K562 (cell line): ENCODE measurements at regions not wholly inside any gene's neighbourhood (a gene's known extent, or its start where the extent isn't known, plus 50 kb on each side); places are given as distances from the start of the nearest gene placed in this dataset.

Source experiments
- ATAC-seq: fragments of 200-7000 bp; cut with Tn5 transposase; 3 replicates; pipeline ENCODE4 v1.9.1; 2020; ENCODE audit warnings: moderate library complexity
- BruUV-seq: library from RNA; stranded (reverse); fragments of 400-500 nt; replicated peaks from 2 replicates; lab custom pipeline; 2021; lab: Mats Ljungman, UMichigan
- CTCF ChIA-PET: fragments of 300-600 bp; formaldehyde crosslinking; extraction: SDS; loops from one replicate; lab custom pipeline; 2021; ENCODE audit warnings: low intra/inter-chr PET ratio; lab: Yijun Ruan, JAX
- POLR2A ChIA-PET: fragments of 300-600, 350-650 bp; sonication (Branson Sonifier 250); formaldehyde crosslinking; extraction: SDS; loops from one replicate; lab custom pipeline; 2021; ENCODE audit warnings: antibody characterized with exemption, inconsistent platforms; lab: Yijun Ruan, JAX
- DNase-seq, 4 experiments: peaks; one replicate each; pipeline versions ENCODE4 v3.0.0 to v3.0.0-alpha.2; 2011 to 2018; ENCODE audit warnings: low spot score in 3 of 4, mixed read lengths in 3 of 4; ENCODE audit errors: extremely low read depth in 1 of 4
- FAIRE-seq: peaks from 2 replicates; lab custom pipeline; 2011; peaks lifted over from hg19 to GRCh38; lab: Jason Lieb, UNC
- H2AFZ ChIP-seq: 2 replicates; pipeline ENCODE4 v1.6.0; 2011; ENCODE audit warnings: low read depth, low read length, control low read depth, inconsistent platforms
- H3K27ac ChIP-seq: fragments of 200-600 bp; 3 replicates; pipeline ENCODE4 v1.8.0; 2011; ENCODE audit warnings: low read depth, mild to moderate bottlenecking, control low read depth, inconsistent platforms, low read length, moderate library complexity, mixed read lengths; ENCODE audit errors: extremely low read depth
- H3K27me3 ChIP-seq, 2 experiments: fragments of 300-600 bp in 1 of 2; 2 replicates in 1 of 2; 3 replicates in 1 of 2; pipeline versions ENCODE4 v1.6.0 to v1.8.0; 2011; ENCODE audit warnings: inconsistent platforms in 2 of 2, low read length in 2 of 2, mild to moderate bottlenecking in 1 of 2, mixed read lengths in 1 of 2, moderate library complexity in 1 of 2; ENCODE audit not compliant: control insufficient read depth in 2 of 2, insufficient read depth in 2 of 2
- H3K36me3 ChIP-seq: fragments of 300-600 bp; 3 replicates; pipeline ENCODE4 v1.8.0; 2011; ENCODE audit warnings: mild to moderate bottlenecking, low read length, inconsistent platforms; ENCODE audit not compliant: control insufficient read depth, insufficient read depth
- H3K4me1 ChIP-seq, 2 experiments: fragments of 200-600 bp in 1 of 2; replicated peaks in 1 of 2; 2 replicates in 1 of 2; 3 replicates in 1 of 2; pipeline versions ENCODE4 v1.5.1 to v1.8.0; 2011; ENCODE audit warnings: inconsistent platforms in 2 of 2, low read length in 2 of 2, mild to moderate bottlenecking in 1 of 2, mixed read lengths in 1 of 2, moderate library complexity in 1 of 2; ENCODE audit not compliant: control insufficient read depth in 2 of 2, insufficient read depth in 2 of 2
- H3K4me2 ChIP-seq: 2 replicates; pipeline ENCODE4 v1.6.1; 2011; ENCODE audit warnings: low read length, control low read depth, inconsistent platforms, mixed read lengths; ENCODE audit not compliant: insufficient read depth
- H3K4me3 ChIP-seq: fragments of 200-600 bp; sonication (generic), shearing (Covaris generic); 2 replicates; pipeline ENCODE4 v1.5.1; 2016; ENCODE audit warnings: control low read depth, inconsistent platforms
- H3K79me2 ChIP-seq: fragments of 200-600 bp; 3 replicates; pipeline ENCODE4 v1.8.0; 2011; ENCODE audit warnings: low read length, inconsistent platforms; ENCODE audit not compliant: control insufficient read depth, insufficient read depth
- H3K9ac ChIP-seq, 2 experiments: 2 replicates each; pipeline versions ENCODE4 v1.6.0 to v1.6.1; 2011; ENCODE audit warnings: low read depth in 2 of 2, low read length in 2 of 2, control low read depth in 1 of 2, inconsistent platforms in 1 of 2, mild to moderate bottlenecking in 1 of 2, mixed read lengths in 1 of 2; ENCODE audit not compliant: insufficient read depth in 1 of 2
- H3K9me1 ChIP-seq: one replicate; pipeline ENCODE4 v1.6.0; 2011; ENCODE audit warnings: inconsistent platforms, mild to moderate bottlenecking, low read length, moderate library complexity; ENCODE audit not compliant: control insufficient read depth, insufficient read depth
- H3K9me3 ChIP-seq: replicated peaks from 2 replicates; pipeline ENCODE4 v1.5.1; 2011; ENCODE audit warnings: low read depth, low read length, inconsistent platforms; ENCODE audit not compliant: control insufficient read depth, insufficient read depth
- H4K20me1 ChIP-seq: replicated peaks from 2 replicates; pipeline ENCODE4 v1.6.1; 2011; ENCODE audit warnings: low read length, inconsistent platforms, mixed read lengths; ENCODE audit not compliant: control insufficient read depth, insufficient read depth
- EHMT2 ChIP-seq: fragments of 450-650 bp; IDR thresholded peaks from 2 replicates; pipeline ENCODE4 v1.6.1; 2018; ENCODE audit warnings: antibody characterized with exemption
- ELK3 ChIP-seq: fragments of 450-650 bp; formaldehyde crosslinking; IDR thresholded peaks from 2 replicates; pipeline ENCODE4 v1.4.0; 2020; ENCODE audit warnings: mild to moderate bottlenecking
- ESRRB ChIP-seq: fragments of 250-450 bp; sonication (Bioruptor Pico); IDR thresholded peaks from 2 replicates; pipeline ENCODE4 v1.5.0; 2020; ENCODE audit warnings: mild to moderate bottlenecking, moderate library complexity, borderline replicate concordance
- FOXJ2 ChIP-seq: fragments of 200-800 bp; sonication (Bioruptor generic); IDR thresholded peaks from 2 replicates; pipeline ENCODE4 v1.6.1; 2016; ENCODE audit warnings: missing genetic modification characterization, missing compliant biosample characterization
- HDAC8 ChIP-seq: fragments of 450-650 bp; IDR thresholded peaks from 2 replicates; pipeline ENCODE4 v1.6.1; 2016; ENCODE audit warnings: mild to moderate bottlenecking, missing genetic modification characterization, moderate library complexity, missing compliant biosample characterization
- IFI16 ChIP-seq: fragments of 250-450 bp; sonication (Bioruptor Pico); IDR thresholded peaks from 2 replicates; pipeline ENCODE4 v2.1.2; 2022; ENCODE audit warnings: mild to moderate bottlenecking, inconsistent platforms
- MYBL2 ChIP-seq, 2 experiments: fragments of 450-650 bp in 1 of 2; sonication (generic) in 1 of 2; formaldehyde crosslinking in 1 of 2; IDR thresholded peaks; 2 replicates each; pipeline versions ENCODE4 v1.6.1 to v1.8.1; 2017 to 2022; ENCODE audit warnings: borderline replicate concordance in 1 of 2, inconsistent platforms in 1 of 2, low read depth in 1 of 2, mild to moderate bottlenecking in 1 of 2, missing genetic modification reagents in 1 of 2, moderate library complexity in 1 of 2
- POLR3A ChIP-seq: IDR thresholded peaks from 2 replicates; pipeline ENCODE4 v1.6.1; 2011; ENCODE audit warnings: borderline replicate concordance, mild to moderate bottlenecking, moderate library complexity; ENCODE audit not compliant: insufficient read length, insufficient read depth; ENCODE audit errors: extremely low read depth
- RBFOX2 ChIP-seq: fragments of 200-400 bp; formaldehyde crosslinking; IDR thresholded peaks from 2 replicates; pipeline ENCODE4 v1.6.1; 2017; ENCODE audit warnings: low read depth, mild to moderate bottlenecking, low read length, moderate library complexity
- ZFPM2 ChIP-seq: fragments of 250-450 bp; sonication (Bioruptor Pico); IDR thresholded peaks from 2 replicates; pipeline ENCODE4 v1.5.1; 2022; ENCODE audit warnings: mild to moderate bottlenecking
- ZNF431 ChIP-seq: sonication (generic); formaldehyde crosslinking; IDR thresholded peaks from 2 replicates; pipeline ENCODE4 v1.8.0; 2022; ENCODE audit warnings: mild to moderate bottlenecking, missing genetic modification reagents
- WGBS: fragments of 100-300 bp; shearing (Covaris generic); methylation state at CpG from one replicate; pipeline ENCODE4 v1.1.6; 2016; ENCODE audit warnings: low coverage, mixed read lengths; ENCODE audit not compliant: insufficient coverage; ENCODE audit errors: missing lambda C conversion rate; 5-methylcytosine and 5-hydroxymethylcytosine counted together
- in situ Hi-C: fragments of 300-500 bp; cut with MboI; formaldehyde crosslinking; loops from 4 replicates; pipeline ENCODE4 v1.15.0; 2018; ENCODE audit warnings: inconsistent platforms, mixed read lengths
- intact Hi-C: fragments of 100-400 bp; cut with micrococcal nuclease; formaldehyde crosslinking; loops from 2 replicates; pipeline ENCODE4 v1.14.2; 2022
- TF ChIP-seq, protein P1 (sequence below), 3 experiments: fragments of 200-800 bp in 1 of 3; fragments of 250-450 bp in 1 of 3; fragments of 450-650 bp in 1 of 3; sonication (Bioruptor Pico) in 1 of 3; sonication (Bioruptor generic) in 1 of 3; formaldehyde crosslinking in 1 of 3; IDR thresholded peaks; 2 replicates each; pipeline versions ENCODE4 v1.6.1 to v1.8.0; 2016 to 2022; ENCODE audit warnings: mild to moderate bottlenecking in 2 of 3, missing genetic modification characterization in 2 of 3, missing compliant biosample characterization in 1 of 3, moderate library complexity in 1 of 3
- TF ChIP-seq, protein P2 (sequence below): fragments of 450-650 bp; IDR thresholded peaks from 2 replicates; pipeline ENCODE4 v1.6.1; 2014; ENCODE audit warnings: low read depth, mild to moderate bottlenecking, moderate library complexity, borderline replicate concordance

DNA sequence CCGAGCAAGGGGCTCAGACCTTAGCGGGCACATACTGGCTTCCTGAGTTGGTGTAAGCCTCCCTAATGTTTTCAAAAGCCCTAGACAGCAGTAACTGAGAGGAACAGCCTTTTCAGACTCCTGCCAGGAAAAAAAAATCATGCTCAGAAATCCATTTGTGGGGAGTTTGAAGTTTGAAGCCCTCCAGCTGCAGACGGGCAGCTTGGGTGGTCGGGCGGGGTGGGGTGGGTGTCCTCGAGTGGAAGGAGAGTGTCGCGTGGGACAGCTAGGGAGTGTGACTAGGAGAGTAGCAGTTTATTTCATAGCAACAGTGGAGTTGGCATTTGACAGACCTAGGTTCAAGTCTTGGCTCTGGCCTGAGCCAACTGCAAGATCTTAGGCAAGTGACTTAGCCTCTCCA is 90.7 kb upstream of the PITX1 start:
- H3K79me2 ChIP-seq: no peaks in the 10 kb centered on the region
- H3K9me3 ChIP-seq: no peaks in the 10 kb centered on the region
- no peak for ATAC-seq
- no peaks in the 10 kb centered on the region for H3K27me3 ChIP-seq
- POLR2A ChIA-PET: interaction anchor here (0.5 to 2.0 kb wide), 5 partner anchors 10 to 358 kb away, joined by 3 to 8 read pairs (median 5); no protein-coding TSS in a partner anchor
- H3K4me2 ChIP-seq: no peak overlapping the region
- CTCF ChIA-PET: no interaction called here
- FAIRE-seq: no peak
- in situ Hi-C loops (no loop called here), intact Hi-C loops (no loop called here)
- H3K4me1 ChIP-seq: peaks cover 7 to 32% of the 10 kb centered on the region in 2 experiments; a peak in 4 of 5 replicates
- no peak overlapping the region for H2AFZ ChIP-seq
- H3K36me3 ChIP-seq: no peaks in the 10 kb centered on the region
- TF ChIP-seq ESRRB (CRISPR knock-in tag): no peak
- no peak for TF ChIP-seq EHMT2
- no peak for TF ChIP-seq ZNF431 (CRISPR knock-in tag)
- no peak for TF ChIP-seq ELK3 (CRISPR knock-in tag)
- no peak for TF ChIP-seq ZFPM2
- TF ChIP-seq RBFOX2: no peak
- TF ChIP-seq HDAC8 (tag): no peak
- TF ChIP-seq, protein P1, sequence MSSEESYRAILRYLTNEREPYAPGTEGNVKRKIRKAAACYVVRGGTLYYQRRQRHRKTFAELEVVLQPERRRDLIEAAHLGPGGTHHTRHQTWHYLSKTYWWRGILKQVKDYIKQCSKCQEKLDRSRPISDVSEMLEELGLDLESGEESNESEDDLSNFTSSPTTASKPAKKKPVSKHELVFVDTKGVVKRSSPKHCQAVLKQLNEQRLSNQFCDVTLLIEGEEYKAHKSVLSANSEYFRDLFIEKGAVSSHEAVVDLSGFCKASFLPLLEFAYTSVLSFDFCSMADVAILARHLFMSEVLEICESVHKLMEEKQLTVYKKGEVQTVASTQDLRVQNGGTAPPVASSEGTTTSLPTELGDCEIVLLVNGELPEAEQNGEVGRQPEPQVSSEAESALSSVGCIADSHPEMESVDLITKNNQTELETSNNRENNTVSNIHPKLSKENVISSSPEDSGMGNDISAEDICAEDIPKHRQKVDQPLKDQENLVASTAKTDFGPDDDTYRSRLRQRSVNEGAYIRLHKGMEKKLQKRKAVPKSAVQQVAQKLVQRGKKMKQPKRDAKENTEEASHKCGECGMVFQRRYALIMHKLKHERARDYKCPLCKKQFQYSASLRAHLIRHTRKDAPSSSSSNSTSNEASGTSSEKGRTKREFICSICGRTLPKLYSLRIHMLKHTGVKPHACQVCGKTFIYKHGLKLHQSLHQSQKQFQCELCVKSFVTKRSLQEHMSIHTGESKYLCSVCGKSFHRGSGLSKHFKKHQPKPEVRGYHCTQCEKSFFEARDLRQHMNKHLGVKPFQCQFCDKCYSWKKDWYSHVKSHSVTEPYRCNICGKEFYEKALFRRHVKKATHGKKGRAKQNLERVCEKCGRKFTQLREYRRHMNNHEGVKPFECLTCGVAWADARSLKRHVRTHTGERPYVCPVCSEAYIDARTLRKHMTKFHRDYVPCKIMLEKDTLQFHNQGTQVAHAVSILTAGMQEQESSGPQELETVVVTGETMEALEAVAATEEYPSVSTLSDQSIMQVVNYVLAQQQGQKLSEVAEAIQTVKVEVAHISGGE (CRISPR knock-in tag; IDR thresholded peaks at IDR 0.05): no peak
- no peak for TF ChIP-seq POLR3A
- TF ChIP-seq IFI16 (CRISPR knock-in tag): no peak
- TF ChIP-seq MYBL2 (IDR thresholded peaks at IDR 0.05; ENCODE audit: low read depth): no peak
- TF ChIP-seq MYBL2 (CRISPR knock-in tag; IDR thresholded peaks at IDR 0.05; ENCODE audit: borderline replicate concordance): no peak
- TF ChIP-seq, protein P2, sequence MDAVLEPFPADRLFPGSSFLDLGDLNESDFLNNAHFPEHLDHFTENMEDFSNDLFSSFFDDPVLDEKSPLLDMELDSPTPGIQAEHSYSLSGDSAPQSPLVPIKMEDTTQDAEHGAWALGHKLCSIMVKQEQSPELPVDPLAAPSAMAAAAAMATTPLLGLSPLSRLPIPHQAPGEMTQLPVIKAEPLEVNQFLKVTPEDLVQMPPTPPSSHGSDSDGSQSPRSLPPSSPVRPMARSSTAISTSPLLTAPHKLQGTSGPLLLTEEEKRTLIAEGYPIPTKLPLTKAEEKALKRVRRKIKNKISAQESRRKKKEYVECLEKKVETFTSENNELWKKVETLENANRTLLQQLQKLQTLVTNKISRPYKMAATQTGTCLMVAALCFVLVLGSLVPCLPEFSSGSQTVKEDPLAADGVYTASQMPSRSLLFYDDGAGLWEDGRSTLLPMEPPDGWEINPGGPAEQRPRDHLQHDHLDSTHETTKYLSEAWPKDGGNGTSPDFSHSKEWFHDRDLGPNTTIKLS: no peak
- no peak for TF ChIP-seq FOXJ2 (tag)
- DNase-seq: no peak
- no peaks in the 10 kb centered on the region for H4K20me1 ChIP-seq
- WGBS: 65% methylated on average over 6 of the region's 8 CpGs
- H3K9ac ChIP-seq: peak overlapping the region in 1 of 2 experiments; percentile 53; a peak in 1 of 4 replicates
- BruUV-seq: no TSS peak
- H3K27ac ChIP-seq: no peak overlapping the region
- no peak overlapping the region for H3K4me3 ChIP-seq
- no peaks in the 10 kb centered on the region for H3K9me1 ChIP-seq
